ENCODE measurements at regions not wholly inside any gene's neighbourhood (a gene's known extent, or its start where the extent isn't known, plus 50 kb on each side); places are given as distances from the start of the nearest gene placed in this dataset.

DNA sequence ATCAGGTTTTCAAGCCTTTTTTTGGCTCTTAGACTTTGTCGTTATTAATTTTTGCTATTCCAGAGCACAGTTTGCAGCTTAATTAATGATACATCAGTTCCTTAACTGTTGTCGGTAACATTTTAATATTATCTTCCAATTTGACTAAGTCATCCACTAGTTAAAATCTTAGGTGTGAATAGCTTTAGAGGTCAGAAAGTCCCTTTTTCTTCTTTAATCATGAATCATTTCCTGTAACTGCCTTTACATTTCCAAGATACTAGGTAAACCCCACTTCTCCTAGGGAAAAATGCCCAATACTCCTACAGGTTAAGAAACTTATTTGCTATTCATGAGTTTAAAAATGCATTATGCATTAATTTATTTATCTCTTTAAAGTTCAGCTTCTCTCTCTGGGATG lies 260.9 kb upstream of the CFAP20DC start:
- Histone ChIP-seq H3K4me1 (ENCODE audit: control insufficient read depth, insufficient read depth, low read length) (no peaks in the 10 kb centered on the region), H3K4me3 (ENCODE audit: low read length) (no peak overlapping the region), H3K9me3 (ENCODE audit: control insufficient read depth, insufficient read depth, low read length) (no peaks in the 10 kb centered on the region), H3K27ac (ENCODE audit: low read length) (no peak overlapping the region), H3K36me3 (ENCODE audit: control insufficient read depth, insufficient read depth, low read length) (no peaks in the 10 kb centered on the region), H3K27me3 (ENCODE audit: control insufficient read depth, insufficient read depth, low read length) (no peaks in the 10 kb centered on the region)
- no peak overlapping the region for H3K4me3 Mint-ChIP-seq
- TF ChIP-seq CTCF (IDR thresholded peaks at IDR 0.05): no peak
- intact Hi-C loops (cut with micrococcal nuclease): no loop called here
- H3K4me1 Mint-ChIP-seq: no peaks in the 10 kb centered on the region
- ATAC-seq (no peak), DNase-seq (no peak)
- peaks cover 10 to 18% of the 10 kb centered on the region in 2 donors for H3K27me3 Mint-ChIP-seq (ENCODE audit: low read depth in 2 of 2)
- no peaks in the 10 kb centered on the region for H3K36me3 Mint-ChIP-seq
- H3K27ac Mint-ChIP-seq: no peak overlapping the region
- no peaks in the 10 kb centered on the region for H3K9me3 Mint-ChIP-seq
- 73% methylated on average over 1 of the region's 2 CpGs for WGBS (ENCODE audit: insufficient coverage)

- Histone ChIP-seq H3K9me3 (ENCODE audit: control insufficient read depth, insufficient read depth, low read length) (no peaks in the 10 kb centered on the region), H3K4me3 (ENCODE audit: low read length) (no peak overlapping the region), H3K4me1 (ENCODE audit: control insufficient read depth, insufficient read depth, low read length) (no peaks in the 10 kb centered on the region), H3K27ac (ENCODE audit: low read length) (no peak overlapping the region), H3K27me3 (ENCODE audit: control insufficient read depth, insufficient read depth, low read length) (no peaks in the 10 kb centered on the region), H3K36me3 (ENCODE audit: control insufficient read depth, insufficient read depth, low read length) (no peaks in the 10 kb centered on the region)
- ATAC-seq (no peak), DNase-seq (no peak)
- Mint-ChIP-seq H3K27me3 (ENCODE audit: low read depth in 2 of 2) (peaks cover 10 to 12% of the 10 kb centered on the region in 2 donors), H3K36me3 (no peaks in the 10 kb centered on the region), H3K9me3 (no peaks in the 10 kb centered on the region), H3K4me3 (no peak overlapping the region), H3K27ac (no peak overlapping the region), H3K4me1 (no peaks in the 10 kb centered on the region)
- WGBS (ENCODE audit: insufficient coverage): 94% methylated on average over 4 of the region's 4 CpGs
- intact Hi-C loops (cut with micrococcal nuclease): no loop called here
- TF ChIP-seq CTCF (IDR thresholded peaks at IDR 0.05): peak; percentile 10
Measured at GRCh38 chr3:59308684-59309083, 258.9 kb upstream of the CFAP20DC start.

DNA sequence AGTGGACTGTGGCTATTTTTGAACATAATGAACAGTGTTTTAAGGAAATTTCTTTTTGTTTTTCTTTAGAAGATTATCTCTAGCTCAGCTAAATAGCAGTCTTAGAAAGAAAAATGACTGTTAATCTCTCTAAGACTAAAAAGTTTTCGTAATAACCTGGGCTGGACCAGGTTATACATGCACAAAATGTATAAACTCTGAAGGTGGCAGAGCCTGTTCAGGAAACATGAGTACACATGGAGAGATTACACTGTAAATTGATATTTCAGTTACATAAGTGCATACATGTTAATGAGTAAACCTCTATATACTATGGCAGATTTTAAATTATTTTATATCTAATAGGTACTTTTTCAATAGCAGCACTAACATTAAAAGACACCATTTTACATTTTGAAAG lies 258.2 kb upstream of the CFAP20DC start:
- H3K27me3 ChIP-seq (ENCODE audit: control insufficient read depth, insufficient read depth, low read length): no peaks in the 10 kb centered on the region
- 86% methylated on average over 1 of the region's 1 CpG for WGBS (ENCODE audit: insufficient coverage)
- intact Hi-C loops (cut with micrococcal nuclease): no loop called here
- DNase-seq: no peak
- Mint-ChIP-seq H3K4me1 (no peaks in the 10 kb centered on the region), H3K27ac (no peak overlapping the region), H3K36me3 (no peaks in the 10 kb centered on the region), H3K4me3 (no peak overlapping the region), H3K27me3 (ENCODE audit: low read depth in 2 of 2) (peaks cover 10 to 12% of the 10 kb centered on the region in 2 donors), H3K9me3 (no peaks in the 10 kb centered on the region)
- H3K4me3 ChIP-seq (ENCODE audit: low read length): no peak overlapping the region
- no peaks in the 10 kb centered on the region for H3K4me1 ChIP-seq (ENCODE audit: control insufficient read depth, insufficient read depth, low read length)
- no peak overlapping the region for H3K27ac ChIP-seq (ENCODE audit: low read length)
- no peaks in the 10 kb centered on the region for H3K36me3 ChIP-seq (ENCODE audit: control insufficient read depth, insufficient read depth, low read length)
- no peak for TF ChIP-seq CTCF (IDR thresholded peaks at IDR 0.05)
- H3K9me3 ChIP-seq (ENCODE audit: control insufficient read depth, insufficient read depth, low read length): no peaks in the 10 kb centered on the region
- no peak for ATAC-seq

DNA sequence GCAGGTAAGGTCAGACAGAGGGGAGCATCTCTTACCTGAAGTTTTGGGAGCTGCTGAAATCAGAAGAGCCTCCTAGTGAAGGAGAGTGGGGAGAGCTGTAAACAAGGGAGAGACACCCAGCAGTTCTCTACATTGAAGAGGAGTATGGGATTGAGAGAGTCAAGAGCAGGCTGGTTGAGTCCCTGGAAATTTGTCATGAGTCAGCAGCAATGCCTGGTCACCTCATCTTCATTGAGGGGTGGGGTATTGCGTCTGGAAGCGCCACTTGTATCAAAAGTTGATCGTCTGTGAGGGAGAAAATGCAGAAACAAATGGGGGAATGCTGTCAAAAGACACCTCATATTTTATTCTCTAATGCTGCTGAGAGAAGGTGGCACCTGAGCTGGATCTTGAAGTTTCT lies 256.6 kb upstream of the CFAP20DC start:
- Mint-ChIP-seq H3K4me3 (no peak overlapping the region), H3K27ac (no peak overlapping the region), H3K36me3 (no peaks in the 10 kb centered on the region), H3K4me1 (no peaks in the 10 kb centered on the region), H3K27me3 (ENCODE audit: low read depth in 2 of 2) (peaks cover 6 to 12% of the 10 kb centered on the region in 2 donors), H3K9me3 (no peaks in the 10 kb centered on the region)
- Histone ChIP-seq H3K9me3 (ENCODE audit: control insufficient read depth, insufficient read depth, low read length) (no peaks in the 10 kb centered on the region), H3K27me3 (ENCODE audit: control insufficient read depth, insufficient read depth, low read length) (no peaks in the 10 kb centered on the region), H3K27ac (ENCODE audit: low read length) (no peak overlapping the region), H3K4me1 (ENCODE audit: control insufficient read depth, insufficient read depth, low read length) (no peaks in the 10 kb centered on the region), H3K36me3 (ENCODE audit: control insufficient read depth, insufficient read depth, low read length) (no peaks in the 10 kb centered on the region), H3K4me3 (ENCODE audit: low read length) (no peak overlapping the region)
- DNase-seq (no peak), ATAC-seq (no peak)
- 92% methylated on average over 3 of the region's 3 CpGs for WGBS (ENCODE audit: insufficient coverage)
- no peak for TF ChIP-seq CTCF (IDR thresholded peaks at IDR 0.05)
- intact Hi-C loops (cut with micrococcal nuclease): no loop called here
